HUES6 (cell line): ENCODE measurements at regions not wholly inside any gene's neighbourhood (a gene's known extent, or its start where the extent isn't known, plus 50 kb on each side); places are given as distances from the start of the nearest gene placed in this dataset.
"Not testable (repeated sequence)": the region's sequence is repeated elsewhere in the genome, so short reads cannot be mapped to it uniquely, and the experiment has no call there.

Experiments used
- H3K27ac ChIP-seq: 2 replicates; pipeline ENCODE4 v1.7.0; 2013; ENCODE audit warnings: low read depth, mild to moderate bottlenecking, low read length, inconsistent platforms
- H3K27me3 ChIP-seq: 2 replicates; pipeline ENCODE4 v1.6.1; 2013; ENCODE audit warnings: low read length; ENCODE audit not compliant: control insufficient read depth, insufficient read depth
- H3K36me3 ChIP-seq: 2 replicates; pipeline ENCODE4 v1.6.1; 2013; ENCODE audit warnings: low read length; ENCODE audit not compliant: control insufficient read depth, insufficient read depth
- H3K4me1 ChIP-seq: 2 replicates; pipeline ENCODE4 v1.6.1; 2013; ENCODE audit warnings: low read length; ENCODE audit not compliant: control insufficient read depth, insufficient read depth
- H3K4me3 ChIP-seq: 2 replicates; pipeline ENCODE4 v1.5.1; 2013; ENCODE audit warnings: low read depth, low read length
- H3K9ac ChIP-seq: one replicate; pipeline ENCODE4 v1.6.1; 2013; ENCODE audit warnings: mild to moderate bottlenecking, low read length
- H3K9me3 ChIP-seq: 2 replicates; pipeline ENCODE4 v1.6.1; 2013; ENCODE audit warnings: low read depth, low read length; ENCODE audit not compliant: control insufficient read depth, insufficient read depth

DNA sequence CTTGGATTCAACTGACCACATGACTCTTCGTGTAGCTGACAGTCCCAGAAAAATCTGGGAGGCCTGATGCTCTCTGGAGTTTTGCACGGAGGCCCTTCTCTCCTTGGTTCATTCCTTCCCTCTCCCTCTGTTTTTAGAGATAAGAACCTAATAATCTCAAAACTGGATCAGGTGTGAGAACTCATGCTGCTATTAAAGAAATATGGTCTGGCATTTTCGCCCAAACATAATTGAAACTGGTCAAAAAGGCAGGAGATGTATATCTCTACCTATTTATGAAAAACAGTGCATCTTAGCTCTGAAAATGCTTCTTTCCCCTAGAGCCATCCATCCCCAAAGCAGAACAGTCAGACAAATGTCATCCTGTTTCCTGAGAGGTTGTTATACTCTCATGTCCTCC, 397.5 kb downstream of the PRELID2 start:
- no peaks in the 10 kb centered on the region for H3K27me3 ChIP-seq
- H3K36me3 ChIP-seq: no peaks in the 10 kb centered on the region
- H3K27ac ChIP-seq: no peak overlapping the region
- no peaks in the 10 kb centered on the region for H3K9me3 ChIP-seq
- no peak overlapping the region for H3K9ac ChIP-seq
- H3K4me3 ChIP-seq: no peak overlapping the region
- H3K4me1 ChIP-seq: no peaks in the 10 kb centered on the region; the same call in 1 of the 2 replicates

DNA sequence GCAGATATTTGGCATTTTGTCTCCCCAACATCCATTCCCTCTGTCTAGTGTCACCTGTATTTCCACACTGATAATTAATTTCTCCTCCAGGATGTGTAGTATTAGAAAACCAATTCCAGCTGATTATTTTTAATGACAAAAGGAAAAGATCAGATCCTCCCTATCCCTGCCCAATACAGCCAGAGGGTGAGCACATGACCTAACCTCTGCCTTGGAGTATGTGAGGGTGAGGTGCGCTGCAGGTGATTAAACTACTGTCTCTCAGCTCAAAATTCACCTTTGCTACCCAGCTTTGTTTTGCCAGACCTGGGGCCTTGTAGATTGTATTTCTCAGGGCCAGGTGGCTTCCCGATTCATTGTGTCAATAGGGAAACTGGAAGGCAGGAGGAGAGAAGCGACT, 402.1 kb downstream of the PRELID2 start:
- no peaks in the 10 kb centered on the region for H3K27me3 ChIP-seq
- no peak overlapping the region for H3K4me3 ChIP-seq
- H3K9ac ChIP-seq: no peak overlapping the region
- H3K27ac ChIP-seq: no peak overlapping the region
- H3K4me1 ChIP-seq: no peaks in the 10 kb centered on the region; the same call in 1 of the 2 replicates
- H3K36me3 ChIP-seq: no peaks in the 10 kb centered on the region
- H3K9me3 ChIP-seq: no peaks in the 10 kb centered on the region

- no peaks in the 10 kb centered on the region for H3K36me3 ChIP-seq
- no peaks in the 10 kb centered on the region for H3K27me3 ChIP-seq
- no peak overlapping the region for H3K27ac ChIP-seq
- H3K4me1 ChIP-seq: no peaks in the 10 kb centered on the region; the same call in 1 of the 2 replicates
- no peak overlapping the region for H3K9ac ChIP-seq
- 0 out of 2 replicates have a peak, but pooled peaks cover 6% of the 10 kb centered on the region for H3K9me3 ChIP-seq
- no peak overlapping the region for H3K4me3 ChIP-seq
Measured at GRCh38 chr5:145429170-145429569, 406.0 kb downstream of the PRELID2 start.

- H3K27me3 ChIP-seq: no peaks in the 10 kb centered on the region
- no peaks in the 10 kb centered on the region for H3K36me3 ChIP-seq
- H3K9ac ChIP-seq: no peak overlapping the region
- no peak overlapping the region for H3K4me3 ChIP-seq
- no peak overlapping the region for H3K27ac ChIP-seq
- H3K9me3 ChIP-seq: peaks cover 53% of the 10 kb centered on the region
- H3K4me1 ChIP-seq: peaks cover 3% of the 10 kb centered on the region; the same call in 1 of the 2 replicates
Measured at GRCh38 chr5:145408048-145408341, 427.1 kb downstream of the PRELID2 start.

DNA sequence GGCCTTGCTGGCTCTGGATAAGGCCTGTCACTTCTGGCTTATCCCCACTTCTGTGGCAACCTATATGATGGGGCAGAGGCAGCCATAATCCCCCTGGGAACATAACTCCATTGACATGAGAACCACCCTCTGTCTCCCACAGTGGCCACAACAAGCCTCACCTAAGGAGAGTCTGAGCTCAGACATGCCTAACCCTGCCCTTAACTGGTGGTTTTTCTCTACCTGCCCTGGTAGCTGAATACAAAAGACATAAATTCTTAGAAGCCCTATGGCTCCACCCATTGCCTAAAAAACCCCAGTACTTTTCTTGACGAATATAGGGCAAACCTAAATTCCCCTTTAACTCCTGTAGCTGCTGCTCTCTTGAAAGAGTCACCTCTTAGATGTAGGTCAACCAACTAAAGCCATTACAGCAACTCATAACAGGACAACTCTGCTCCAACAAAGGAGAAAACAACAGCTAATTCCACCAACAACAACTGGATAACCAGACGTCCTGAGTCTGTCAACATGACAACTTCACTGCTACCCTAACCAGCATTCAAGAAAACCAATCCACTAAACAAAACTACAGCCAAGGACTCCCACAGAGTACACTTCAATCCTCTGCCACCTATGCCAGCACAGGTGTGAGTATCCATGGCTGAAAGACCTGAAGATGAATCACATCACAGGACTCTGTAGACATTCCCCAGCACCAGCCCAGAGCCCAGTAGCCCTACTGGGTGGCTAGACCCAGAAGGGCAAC, 427.7 kb downstream of the PRELID2 start:
- no peaks in the 10 kb centered on the region for H3K27me3 ChIP-seq
- H3K4me1 ChIP-seq: peaks cover 3% of the 10 kb centered on the region; the same call in 1 of the 2 replicates
- H3K4me3 ChIP-seq: no peak overlapping the region
- H3K36me3 ChIP-seq: no peaks in the 10 kb centered on the region
- no peak overlapping the region for H3K9ac ChIP-seq
- peaks cover 48% of the 10 kb centered on the region for H3K9me3 ChIP-seq
- H3K27ac ChIP-seq: no peak overlapping the region

DNA sequence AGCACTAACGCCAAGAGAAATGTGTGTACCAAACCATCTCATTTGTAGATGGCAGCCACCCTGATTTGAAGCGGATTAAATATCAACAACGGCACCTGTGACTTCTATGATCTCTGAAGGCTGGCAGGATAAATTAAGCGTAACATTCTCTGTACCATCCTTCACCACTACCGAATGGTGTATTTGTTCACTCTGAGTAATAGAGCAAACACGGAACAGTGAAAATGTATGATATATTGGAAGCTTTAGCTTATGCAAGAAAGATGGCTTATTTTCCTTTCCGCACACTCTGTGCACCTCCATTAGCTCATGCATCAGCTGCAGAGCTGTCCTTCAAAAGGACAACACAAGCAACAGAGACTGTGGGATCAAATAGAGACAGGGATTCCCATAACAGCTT, 431.1 kb downstream of the PRELID2 start:
- H3K36me3 ChIP-seq: no peaks in the 10 kb centered on the region
- H3K4me1 ChIP-seq: peaks cover 3% of the 10 kb centered on the region; the same call in 1 of the 2 replicates
- no peak overlapping the region for H3K27ac ChIP-seq
- H3K4me3 ChIP-seq: no peak overlapping the region
- H3K9ac ChIP-seq: no peak overlapping the region
- H3K27me3 ChIP-seq: no peaks in the 10 kb centered on the region
- H3K9me3 ChIP-seq: peaks cover 16% of the 10 kb centered on the region

DNA sequence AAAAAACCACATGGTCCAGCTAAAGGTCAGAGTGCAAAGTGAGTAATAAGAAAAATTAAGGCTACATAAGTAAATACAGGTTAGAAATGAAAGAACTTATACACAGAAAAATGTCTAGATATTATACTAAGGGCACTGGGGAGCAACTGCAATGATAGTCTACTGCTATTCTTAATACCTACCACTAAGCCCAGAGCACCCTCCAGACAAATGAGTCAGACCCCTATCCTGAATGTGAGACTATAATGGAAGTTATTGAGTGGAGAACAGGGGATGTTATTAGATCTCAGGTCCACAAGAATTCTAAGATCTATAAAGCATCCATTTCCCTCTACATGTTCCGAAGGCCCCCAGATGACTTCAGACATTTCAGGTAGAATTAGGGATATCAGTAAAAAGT, 438.3 kb downstream of the PRELID2 start:
- no peaks in the 10 kb centered on the region for H3K27me3 ChIP-seq
- no peak overlapping the region for H3K9ac ChIP-seq
- no peaks in the 10 kb centered on the region for H3K9me3 ChIP-seq

DNA sequence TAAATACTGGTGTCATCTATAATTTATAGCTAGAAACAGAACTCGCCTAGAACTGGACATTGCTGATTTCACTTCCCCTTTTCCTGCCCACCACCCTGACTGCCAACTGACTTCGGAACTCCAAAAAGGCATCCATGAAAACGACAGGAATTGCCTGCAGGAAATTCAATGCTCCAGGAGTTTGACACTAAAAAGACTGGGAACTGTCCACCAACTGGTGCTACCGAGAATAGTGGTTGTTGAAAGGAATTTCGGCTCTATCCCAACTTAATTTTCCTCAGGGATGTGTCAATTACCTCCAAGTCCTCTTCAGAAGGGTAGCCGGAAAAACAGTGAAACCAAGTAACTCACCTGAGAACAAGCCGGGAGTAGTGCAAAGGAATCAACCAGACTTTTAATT, 440.0 kb downstream of the PRELID2 start:
- not testable (repeated sequence) for H3K4me3 ChIP-seq, H3K4me1 ChIP-seq, H3K27me3 ChIP-seq, H3K36me3 ChIP-seq, H3K9ac ChIP-seq, H3K9me3 ChIP-seq, H3K27ac ChIP-seq

More for the DNA sequence above, 438.3 kb downstream of the PRELID2 start:
- Histone ChIP-seq H3K27ac (no peak overlapping the region), H3K4me3 (no peak overlapping the region), H3K4me1 (no peaks in the 10 kb centered on the region), H3K36me3 (no peaks in the 10 kb centered on the region)

- H3K9ac ChIP-seq: no peak overlapping the region
- H3K27ac ChIP-seq: no peak overlapping the region
- H3K4me3 ChIP-seq: no peak overlapping the region
- H3K9me3 ChIP-seq: no peaks in the 10 kb centered on the region
- no peaks in the 10 kb centered on the region for H3K27me3 ChIP-seq
- H3K4me1 ChIP-seq: no peaks in the 10 kb centered on the region
- H3K36me3 ChIP-seq: no peaks in the 10 kb centered on the region
Measured at GRCh38 chr5:145393426-145393825, 441.7 kb downstream of the PRELID2 start.

DNA sequence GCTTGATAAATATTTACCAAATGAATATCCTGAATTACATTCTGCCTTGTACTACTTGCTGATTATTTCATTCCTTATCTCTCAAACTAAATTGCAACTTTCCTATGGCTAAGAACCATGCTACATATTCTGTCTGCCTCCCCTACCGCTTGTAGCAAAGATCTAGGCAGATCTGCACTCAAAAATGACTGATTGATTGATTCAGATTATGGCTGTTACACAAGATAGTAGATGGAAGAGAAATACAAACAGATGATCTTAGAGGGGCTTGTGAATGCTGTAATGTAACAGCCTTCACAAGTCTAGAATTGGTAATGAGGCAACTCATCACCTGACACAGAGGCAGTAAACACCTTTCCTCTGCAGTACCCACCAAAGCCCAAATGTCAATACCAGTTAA, 446.1 kb downstream of the PRELID2 start:
- Histone ChIP-seq H3K4me3 (no peak overlapping the region), H3K27me3 (no peaks in the 10 kb centered on the region), H3K9ac (no peak overlapping the region), H3K4me1 (no peaks in the 10 kb centered on the region), H3K36me3 (no peaks in the 10 kb centered on the region), H3K9me3 (no peaks in the 10 kb centered on the region), H3K27ac (no peak overlapping the region)

- Histone ChIP-seq H3K27me3 (no peaks in the 10 kb centered on the region), H3K9ac (no peak overlapping the region), H3K36me3 (no peaks in the 10 kb centered on the region)
Measured at GRCh38 chr5:145385276-145385675, 449.9 kb downstream of the PRELID2 start.

More at GRCh38 chr5:145385276-145385675, 449.9 kb downstream of the PRELID2 start:
- no peaks in the 10 kb centered on the region for H3K4me1 ChIP-seq
- no peak overlapping the region for H3K4me3 ChIP-seq
- no peak overlapping the region for H3K27ac ChIP-seq
- H3K9me3 ChIP-seq: no peaks in the 10 kb centered on the region
